ENCODE measurements at regions not wholly inside any gene's neighbourhood (a gene's known extent, or its start where the extent isn't known, plus 50 kb on each side); places are given as distances from the start of the nearest gene placed in this dataset.
A peak's percentile ranks its signal among the peaks of the same experiment; 100 is the strongest.

DNA sequence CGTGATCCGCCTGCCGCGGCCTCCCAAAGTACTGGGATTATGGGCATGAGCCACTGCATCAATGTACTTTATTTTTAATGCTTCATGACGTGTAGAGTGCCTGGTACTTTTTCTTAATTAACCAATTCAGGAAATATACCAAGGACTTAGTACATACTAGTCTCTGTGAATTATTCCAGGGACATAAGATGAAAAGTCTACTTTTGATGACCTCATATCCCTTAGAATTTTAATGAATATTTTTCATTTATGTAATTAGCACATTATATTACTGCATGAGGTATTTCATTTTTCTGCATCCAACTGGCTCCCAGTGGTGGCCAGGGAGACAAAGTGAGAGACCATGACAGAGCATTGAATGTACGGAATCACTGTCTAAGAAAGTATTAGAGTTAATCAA lies 577.7 kb upstream of the NOVA1 start:
- in situ Hi-C loops (cut with HindIII; ENCODE audit: low sequenced_read_pairs): no loop called here
- TF ChIP-seq, protein P1, sequence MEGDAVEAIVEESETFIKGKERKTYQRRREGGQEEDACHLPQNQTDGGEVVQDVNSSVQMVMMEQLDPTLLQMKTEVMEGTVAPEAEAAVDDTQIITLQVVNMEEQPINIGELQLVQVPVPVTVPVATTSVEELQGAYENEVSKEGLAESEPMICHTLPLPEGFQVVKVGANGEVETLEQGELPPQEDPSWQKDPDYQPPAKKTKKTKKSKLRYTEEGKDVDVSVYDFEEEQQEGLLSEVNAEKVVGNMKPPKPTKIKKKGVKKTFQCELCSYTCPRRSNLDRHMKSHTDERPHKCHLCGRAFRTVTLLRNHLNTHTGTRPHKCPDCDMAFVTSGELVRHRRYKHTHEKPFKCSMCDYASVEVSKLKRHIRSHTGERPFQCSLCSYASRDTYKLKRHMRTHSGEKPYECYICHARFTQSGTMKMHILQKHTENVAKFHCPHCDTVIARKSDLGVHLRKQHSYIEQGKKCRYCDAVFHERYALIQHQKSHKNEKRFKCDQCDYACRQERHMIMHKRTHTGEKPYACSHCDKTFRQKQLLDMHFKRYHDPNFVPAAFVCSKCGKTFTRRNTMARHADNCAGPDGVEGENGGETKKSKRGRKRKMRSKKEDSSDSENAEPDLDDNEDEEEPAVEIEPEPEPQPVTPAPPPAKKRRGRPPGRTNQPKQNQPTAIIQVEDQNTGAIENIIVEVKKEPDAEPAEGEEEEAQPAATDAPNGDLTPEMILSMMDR (IDR thresholded peaks at IDR 0.05; ENCODE audit: low read depth, low read length, missing control alignments): no peak
- H3K4me3 ChIP-seq (ENCODE audit: low read depth, low read length): no peak overlapping the region
- DNase-seq (ENCODE audit: low read depth): no peak

DNA sequence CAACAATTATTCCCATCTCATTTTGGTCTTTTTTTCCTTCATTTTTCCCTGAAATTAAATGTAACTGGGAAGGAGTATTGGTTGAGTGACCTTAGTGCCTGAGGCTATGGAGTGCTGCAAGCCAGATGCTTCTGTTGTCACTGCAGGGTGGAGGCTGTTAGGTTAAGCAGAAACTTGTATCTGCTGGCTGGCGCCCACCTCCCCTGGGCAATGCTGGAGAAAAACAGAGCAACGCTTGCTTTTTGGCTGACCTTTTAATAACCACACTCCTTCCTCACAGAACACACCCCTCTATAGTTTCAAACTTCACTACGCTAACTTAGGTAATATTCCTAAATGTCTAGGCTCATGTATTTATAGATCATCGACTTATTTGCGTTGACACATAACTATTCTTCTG lies 583.5 kb upstream of the NOVA1 start:
- TF ChIP-seq, protein P1 (IDR thresholded peaks at IDR 0.05; ENCODE audit: low read depth, low read length, missing control alignments): no peak
- in situ Hi-C loops (cut with HindIII; ENCODE audit: low sequenced_read_pairs): no loop called here
- H3K4me3 ChIP-seq (ENCODE audit: low read depth, low read length): no peak overlapping the region
- no peak for DNase-seq (ENCODE audit: low read depth)

DNA sequence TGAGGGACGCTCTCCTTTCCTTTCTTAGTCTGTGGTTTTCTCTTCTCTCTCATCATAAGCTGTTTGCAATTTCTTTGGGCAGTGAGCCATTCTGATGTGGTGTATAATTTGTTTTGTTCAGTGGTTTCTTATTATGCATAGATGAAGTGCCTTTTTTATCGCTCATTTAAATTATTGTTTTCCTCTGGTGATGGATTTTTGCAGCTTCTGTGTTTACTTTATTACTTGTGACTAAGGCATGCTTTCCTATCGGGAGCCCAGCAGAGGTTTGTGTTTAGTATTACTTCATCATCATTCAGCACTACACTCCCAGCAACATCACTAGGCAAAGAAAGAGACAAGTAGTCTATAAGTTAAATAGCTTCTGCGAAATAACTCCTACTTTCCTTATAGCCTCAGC lies 586.6 kb upstream of the NOVA1 start:
- in situ Hi-C loops (cut with HindIII; ENCODE audit: low sequenced_read_pairs): no loop called here
- DNase-seq (ENCODE audit: low read depth): peak; percentile 80
- TF ChIP-seq, protein P1 (IDR thresholded peaks at IDR 0.05; ENCODE audit: low read depth, low read length, missing control alignments): no peak
- H3K4me3 ChIP-seq (ENCODE audit: low read depth, low read length): no peak overlapping the region

DNA sequence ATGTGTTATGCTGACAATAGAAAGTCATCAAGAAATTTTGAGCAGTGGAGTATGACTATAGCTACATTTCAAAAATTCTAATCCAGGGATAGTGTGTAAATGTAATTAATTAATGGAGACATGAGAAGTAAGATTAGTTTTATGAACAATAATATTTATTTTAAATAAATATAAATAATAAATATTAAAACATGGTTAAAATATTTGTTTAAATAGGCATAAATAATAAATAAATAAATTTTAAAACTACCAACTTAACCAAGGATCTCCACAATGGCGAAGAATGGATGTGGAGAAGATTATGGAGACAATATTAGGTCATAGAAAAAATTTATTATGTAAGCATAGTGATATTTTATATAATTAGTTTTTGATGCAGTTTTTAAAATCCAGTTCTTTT lies 588.2 kb upstream of the NOVA1 start:
- DNase-seq (ENCODE audit: low read depth): no peak
- TF ChIP-seq, protein P1 (IDR thresholded peaks at IDR 0.05; ENCODE audit: low read depth, low read length, missing control alignments): no peak
- in situ Hi-C loops (cut with HindIII; ENCODE audit: low sequenced_read_pairs): no loop called here
- no peak overlapping the region for H3K4me3 ChIP-seq (ENCODE audit: low read depth, low read length)

DNA sequence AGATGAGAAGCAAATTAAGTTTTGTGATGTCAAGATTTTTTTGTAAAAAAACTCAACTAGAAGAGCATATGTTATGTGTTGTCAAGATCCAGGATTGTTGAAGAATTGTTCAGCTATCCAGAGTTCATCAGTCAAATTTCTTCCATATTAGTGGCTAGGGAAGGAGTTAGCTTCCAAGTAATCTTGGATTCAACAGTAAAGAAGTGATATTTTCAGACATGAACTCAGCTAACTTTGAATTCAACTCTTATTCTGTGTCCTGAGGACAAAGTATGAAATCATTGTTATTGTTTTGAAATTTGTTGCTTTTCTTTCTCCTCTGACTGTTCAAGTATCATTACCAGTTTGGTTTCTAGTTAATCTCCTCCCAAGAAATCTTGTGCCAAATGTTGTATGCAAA lies 589.3 kb upstream of the NOVA1 start:
- TF ChIP-seq, protein P1 (IDR thresholded peaks at IDR 0.05; ENCODE audit: low read depth, low read length, missing control alignments): no peak
- no peak overlapping the region for H3K4me3 ChIP-seq (ENCODE audit: low read depth, low read length)
- DNase-seq (ENCODE audit: low read depth): no peak
- in situ Hi-C loops (cut with HindIII; ENCODE audit: low sequenced_read_pairs): no loop called here

DNA sequence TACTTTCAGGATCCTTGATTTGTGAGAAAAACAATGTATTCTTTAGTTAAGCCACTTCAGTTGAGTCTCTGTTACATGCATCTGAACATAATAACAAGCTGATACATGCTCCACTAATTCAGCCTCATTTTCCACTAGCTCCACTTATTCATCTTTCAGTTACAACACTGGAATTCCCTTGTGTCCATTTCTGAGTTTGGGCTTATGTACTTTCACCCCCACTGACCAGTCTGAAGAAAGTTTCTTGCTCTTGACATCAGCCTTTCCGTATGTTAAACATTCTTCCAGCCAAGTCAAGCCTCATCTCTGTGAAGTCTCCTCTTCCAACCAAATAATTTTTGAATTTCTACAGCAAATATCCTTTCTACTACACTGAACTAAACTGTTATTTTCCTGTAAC lies 592.5 kb upstream of the NOVA1 start:
- DNase-seq (ENCODE audit: low read depth): no peak
- in situ Hi-C loops (cut with HindIII; ENCODE audit: low sequenced_read_pairs): no loop called here
- no peak overlapping the region for H3K4me3 ChIP-seq (ENCODE audit: low read depth, low read length)
- TF ChIP-seq, protein P1 (IDR thresholded peaks at IDR 0.05; ENCODE audit: low read depth, low read length, missing control alignments): no peak

DNA sequence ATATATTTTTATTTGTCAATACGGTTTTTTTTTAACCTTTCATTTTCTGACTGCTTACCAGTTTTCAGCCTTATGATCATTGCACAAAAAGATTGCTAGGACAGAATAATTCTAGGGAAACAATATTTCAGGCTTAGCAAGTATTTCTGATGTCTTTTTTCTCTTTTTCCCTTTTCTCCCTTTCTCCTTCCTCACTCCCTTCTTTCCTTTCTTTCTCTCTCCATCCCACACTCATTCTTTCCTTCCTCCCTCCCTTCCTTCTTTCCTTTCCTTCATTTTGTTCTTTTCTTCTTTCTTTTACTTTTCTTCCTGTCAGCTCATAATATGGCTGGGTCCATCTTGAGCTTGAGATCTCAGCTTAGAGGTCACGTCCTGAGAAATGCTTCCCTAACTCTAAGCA lies 601.4 kb upstream of the NOVA1 start:
- in situ Hi-C loops (cut with HindIII; ENCODE audit: low sequenced_read_pairs): no loop called here
- no peak overlapping the region for H3K4me3 ChIP-seq (ENCODE audit: low read depth, low read length)
- DNase-seq (ENCODE audit: low read depth): no peak
- TF ChIP-seq, protein P1 (IDR thresholded peaks at IDR 0.05; ENCODE audit: low read depth, low read length, missing control alignments): no peak
